NCI-H2171 (cell line): ENCODE measurements at regions not wholly inside any gene's neighbourhood (a gene's known extent, or its start where the extent isn't known, plus 50 kb on each side); places are given as distances from the start of the nearest gene placed in this dataset.
A peak's percentile ranks its signal among the peaks of the same experiment; 100 is the strongest.

Experiments
- DNase-seq: peaks from one replicate; lab custom pipeline; 2025; lab: John Stamatoyannopoulos, UW

- no peak for DNase-seq
Measured at GRCh38 chr2:153196378-153197058, 282.0 kb downstream of the RPRM start.

GRCh38 chr2:153195342-153195741 is 283.2 kb downstream of the RPRM start:
- DNase-seq = no peak

- no peak for DNase-seq
Measured at GRCh38 chr2:153189091-153189888, 289.3 kb downstream of the RPRM start.

- no peak for DNase-seq
Measured at GRCh38 chr2:153179808-153180207, 298.8 kb downstream of the RPRM start.

- DNase-seq = no peak
Measured at GRCh38 chr2:153169609-153170008, 309.0 kb downstream of the RPRM start.

GRCh38 chr2:153165021-153165420 is 313.5 kb downstream of the RPRM start:
- DNase-seq = no peak

- DNase-seq = peak; percentile 53
Measured at GRCh38 chr2:153163055-153163454, 315.5 kb downstream of the RPRM start.

GRCh38 chr2:153156743-153157142 is 321.8 kb downstream of the RPRM start:
- DNase-seq = no peak

- no peak for DNase-seq
Measured at GRCh38 chr2:153152036-153152435, 326.5 kb downstream of the RPRM start.

- DNase-seq = peak; percentile 94
Measured at GRCh38 chr2:153145470-153145978, 333.0 kb downstream of the RPRM start.

- DNase-seq = no peak
Measured at GRCh38 chr2:153143540-153143939, 335.0 kb downstream of the RPRM start.

- DNase-seq = no peak
Measured at GRCh38 chr2:153140498-153140897, 338.1 kb downstream of the RPRM start.

- DNase-seq = no peak
Measured at GRCh38 chr2:153138651-153139375, 339.7 kb downstream of the RPRM start.

- no peak for DNase-seq
Measured at GRCh38 chr2:153136216-153136615, 342.3 kb downstream of the RPRM start.

GRCh38 chr2:153134725-153135124 is 343.8 kb downstream of the RPRM start:
- DNase-seq = no peak

GRCh38 chr2:153133716-153134115 is 344.8 kb downstream of the RPRM start:
- DNase-seq = no peak

GRCh38 chr2:153132418-153132817 is 346.1 kb downstream of the RPRM start:
- no peak for DNase-seq

- DNase-seq = no peak
Measured at GRCh38 chr2:153115141-153115540, 363.4 kb downstream of the RPRM start.

- DNase-seq = no peak
Measured at GRCh38 chr2:153110486-153110885, 368.1 kb downstream of the RPRM start.

GRCh38 chr2:153109793-153110192 is 368.8 kb downstream of the RPRM start:
- no peak for DNase-seq

GRCh38 chr2:153106802-153107477 is 371.6 kb downstream of the RPRM start:
- DNase-seq = no peak
